ENCODE measurements at regions not wholly inside any gene's neighbourhood (a gene's known extent, or its start where the extent isn't known, plus 50 kb on each side); places are given as distances from the start of the nearest gene placed in this dataset.

- FAIRE-seq (no peak), DNase-seq (ENCODE audit: insufficient read length, low spot score) (no peak)
- no peak for TF ChIP-seq POLR2A (IDR thresholded peaks at IDR 0.05; ENCODE audit: low read depth, low read length)
Measured at GRCh38 chr14:101402936-101403660, 158.2 kb upstream of the DIO3 start.

GRCh38 chr14:101404426-101405170, 156.7 kb upstream of the DIO3 start:
- no peak for DNase-seq (ENCODE audit: insufficient read length, low spot score)
- no peak for TF ChIP-seq POLR2A (IDR thresholded peaks at IDR 0.05; ENCODE audit: low read depth, low read length)
- FAIRE-seq = no peak

DNA sequence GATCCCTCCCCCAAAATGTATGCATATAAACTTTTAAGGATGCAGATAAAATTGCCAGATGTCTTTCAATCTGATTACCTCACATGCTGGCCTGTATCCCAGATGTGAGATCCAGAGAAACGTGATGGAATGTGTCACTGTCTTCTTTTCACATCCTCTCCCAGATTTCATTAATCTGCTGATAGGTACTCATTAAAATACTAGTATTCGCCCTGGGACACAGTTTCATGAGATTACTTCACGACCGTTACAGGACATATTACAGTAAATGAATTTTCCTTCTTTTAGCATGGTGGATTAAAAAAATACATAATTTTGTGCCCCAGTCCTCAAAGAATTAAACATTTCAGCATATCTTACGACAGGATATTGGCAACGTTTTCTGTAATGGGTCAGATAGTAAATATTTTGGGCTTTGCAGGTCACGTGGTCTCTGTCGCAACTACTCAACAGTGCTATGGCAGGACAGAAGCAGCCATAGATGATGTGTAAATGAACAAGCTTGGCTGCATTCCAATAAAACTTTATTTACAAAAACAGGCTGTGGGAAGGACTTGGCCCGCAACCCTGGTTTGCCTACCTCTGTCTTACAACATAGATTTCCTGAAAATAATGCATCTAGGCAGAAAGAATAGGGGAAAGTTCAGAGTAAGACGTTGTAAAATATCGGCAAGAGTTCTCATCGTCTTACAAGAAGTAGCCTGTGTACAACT, 156.0 kb upstream of the DIO3 start:
- no peak for TF ChIP-seq POLR2A (IDR thresholded peaks at IDR 0.05; ENCODE audit: low read depth, low read length)
- no peak for FAIRE-seq
- DNase-seq (ENCODE audit: insufficient read length, low spot score) = no peak

- DNase-seq (ENCODE audit: insufficient read length, low spot score) (no peak), FAIRE-seq (no peak)
- no peak for TF ChIP-seq POLR2A (IDR thresholded peaks at IDR 0.05; ENCODE audit: low read depth, low read length)
Measured at GRCh38 chr14:101406921-101407320, 154.4 kb upstream of the DIO3 start.

DNA sequence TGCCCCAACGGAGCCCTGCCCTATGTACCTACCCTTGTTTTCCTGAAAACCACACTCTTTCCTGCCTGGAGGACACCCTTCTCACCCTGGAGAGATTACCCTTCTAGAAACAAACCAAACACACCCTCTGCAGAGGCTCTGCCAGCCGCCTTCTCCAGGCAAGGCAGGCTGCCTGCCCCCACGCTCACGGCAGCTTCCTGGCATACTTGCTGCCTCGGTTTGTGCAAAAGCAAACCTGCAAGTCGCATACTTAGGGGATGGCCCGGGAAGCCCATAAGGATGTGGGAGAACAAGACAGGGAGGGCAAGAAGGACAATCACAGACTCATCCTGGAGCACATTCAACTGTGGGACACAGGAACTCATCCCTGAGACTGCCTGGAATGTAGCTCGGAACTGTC, 154.0 kb upstream of the DIO3 start:
- TF ChIP-seq POLR2A (IDR thresholded peaks at IDR 0.05; ENCODE audit: low read depth, low read length) = no peak
- FAIRE-seq (no peak), DNase-seq (ENCODE audit: insufficient read length, low spot score) (no peak)

DNA sequence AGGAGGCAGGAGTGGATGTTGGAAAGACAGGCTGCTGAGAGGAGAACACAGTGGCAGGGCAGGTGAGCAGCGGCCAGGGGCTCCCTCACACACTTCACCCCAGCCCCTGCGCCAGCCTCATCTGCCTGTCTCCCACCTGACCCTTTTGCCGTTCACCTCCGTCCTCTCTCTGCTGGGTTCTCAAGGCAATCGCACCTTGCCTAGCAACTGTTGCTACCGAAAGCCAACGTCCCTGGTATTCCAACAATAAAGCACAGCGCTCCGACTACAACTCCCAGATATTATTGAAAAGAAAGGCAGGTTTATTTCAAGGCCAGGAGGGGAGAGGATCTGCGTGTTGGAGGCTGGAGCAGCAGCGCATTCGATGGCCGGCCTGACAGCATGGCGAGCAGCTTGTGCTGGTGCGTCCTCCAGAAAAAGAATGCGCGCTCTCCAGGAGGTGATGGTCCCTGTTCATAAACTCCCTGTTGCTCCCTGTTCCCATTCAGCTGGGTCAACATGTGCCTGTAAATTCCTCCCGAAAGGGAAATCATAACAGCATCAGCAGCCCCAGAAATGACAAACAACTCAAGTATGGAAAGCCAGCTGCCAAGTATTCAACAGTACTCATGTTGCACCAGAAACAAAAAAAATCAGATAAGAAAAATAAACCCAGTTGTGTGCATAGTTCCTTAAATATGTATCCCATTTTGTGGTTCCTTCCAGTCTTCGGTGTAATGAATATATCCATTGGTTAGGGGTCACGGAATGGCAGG, 153.0 kb upstream of the DIO3 start:
- TF ChIP-seq POLR2A (IDR thresholded peaks at IDR 0.05; ENCODE audit: low read depth, low read length) = no peak
- no peak for DNase-seq (ENCODE audit: insufficient read length, low spot score)
- FAIRE-seq = no peak

DNA sequence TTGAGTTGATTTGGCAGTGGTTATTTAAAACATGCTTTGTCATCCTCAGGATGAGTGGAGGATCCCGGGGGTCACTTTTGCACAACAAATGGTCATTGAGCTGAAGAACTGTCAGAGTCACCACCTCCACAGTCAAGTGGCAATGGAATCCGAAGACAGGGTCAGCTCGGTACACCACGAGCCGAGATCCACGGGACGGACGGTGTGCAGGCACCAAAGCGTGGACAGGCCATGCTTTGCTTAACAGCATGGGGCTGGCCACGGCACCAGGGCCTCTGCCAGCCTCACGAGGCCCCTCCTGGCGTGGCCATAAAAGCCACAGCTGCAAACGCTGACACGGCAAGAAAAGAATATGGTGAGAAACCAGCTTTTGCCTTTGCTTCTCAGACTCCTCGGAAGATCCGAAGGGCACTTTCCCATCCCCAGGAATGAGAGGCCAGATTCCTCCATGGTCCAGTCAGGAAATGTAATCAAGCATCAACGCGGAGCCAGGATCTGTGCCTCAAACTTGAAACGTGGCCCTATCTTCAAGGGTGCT, 152.2 kb upstream of the DIO3 start:
- DNase-seq (ENCODE audit: insufficient read length, low spot score) (no peak), FAIRE-seq (no peak)
- no peak for TF ChIP-seq POLR2A (IDR thresholded peaks at IDR 0.05; ENCODE audit: low read depth, low read length)

GRCh38 chr14:101410126-101410525, 151.2 kb upstream of the DIO3 start:
- FAIRE-seq (no peak), DNase-seq (ENCODE audit: insufficient read length, low spot score) (no peak)
- TF ChIP-seq POLR2A (IDR thresholded peaks at IDR 0.05; ENCODE audit: low read depth, low read length) = no peak

DNA sequence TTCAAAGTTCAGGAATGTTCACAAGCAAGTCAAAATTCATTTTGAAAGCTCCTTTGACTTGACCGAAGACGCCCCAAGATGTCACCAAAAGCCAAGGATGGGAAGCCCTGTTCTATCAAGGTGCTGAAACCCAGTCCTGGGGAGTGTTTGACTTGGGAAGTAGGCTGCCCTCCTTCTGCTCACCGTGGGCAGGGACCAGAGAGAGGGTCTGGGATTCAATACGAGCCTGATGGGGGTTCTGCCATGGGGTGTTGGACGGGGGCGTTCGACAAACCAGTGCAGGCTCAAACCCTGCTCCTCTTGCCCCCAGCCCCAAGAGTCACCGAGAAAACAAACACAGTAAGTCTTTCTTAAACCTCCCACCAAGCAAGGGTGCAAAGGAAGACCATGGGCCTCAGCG, 150.1 kb upstream of the DIO3 start:
- FAIRE-seq (no peak), DNase-seq (ENCODE audit: insufficient read length, low spot score) (no peak)
- no peak for TF ChIP-seq POLR2A (IDR thresholded peaks at IDR 0.05; ENCODE audit: low read depth, low read length)

DNA sequence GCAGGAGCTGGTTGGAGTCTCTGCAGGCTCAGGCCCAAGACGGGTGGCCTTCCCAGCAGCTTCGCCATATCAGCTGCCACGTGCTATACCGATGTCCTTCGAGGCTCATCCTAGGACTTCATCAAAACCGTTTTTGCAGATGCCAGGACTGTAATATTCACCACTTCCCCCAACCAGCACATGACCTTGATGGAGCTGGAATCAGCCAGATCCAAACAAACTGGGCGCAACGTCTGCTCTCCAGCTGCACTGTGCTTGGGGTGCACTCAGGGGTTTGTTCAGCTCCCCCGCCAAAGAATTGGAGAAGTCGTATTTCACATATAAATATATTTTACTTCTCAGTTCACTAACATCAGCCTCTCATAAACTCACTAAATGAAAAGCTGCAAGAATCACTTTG, 149.5 kb upstream of the DIO3 start:
- no peak for DNase-seq (ENCODE audit: insufficient read length, low spot score)
- FAIRE-seq = no peak
- TF ChIP-seq POLR2A (IDR thresholded peaks at IDR 0.05; ENCODE audit: low read depth, low read length) = no peak

GRCh38 chr14:101412739-101413138, 148.6 kb upstream of the DIO3 start:
- TF ChIP-seq POLR2A (IDR thresholded peaks at IDR 0.05; ENCODE audit: low read depth, low read length) = no peak
- FAIRE-seq = no peak
- no peak for DNase-seq (ENCODE audit: insufficient read length, low spot score)

DNA sequence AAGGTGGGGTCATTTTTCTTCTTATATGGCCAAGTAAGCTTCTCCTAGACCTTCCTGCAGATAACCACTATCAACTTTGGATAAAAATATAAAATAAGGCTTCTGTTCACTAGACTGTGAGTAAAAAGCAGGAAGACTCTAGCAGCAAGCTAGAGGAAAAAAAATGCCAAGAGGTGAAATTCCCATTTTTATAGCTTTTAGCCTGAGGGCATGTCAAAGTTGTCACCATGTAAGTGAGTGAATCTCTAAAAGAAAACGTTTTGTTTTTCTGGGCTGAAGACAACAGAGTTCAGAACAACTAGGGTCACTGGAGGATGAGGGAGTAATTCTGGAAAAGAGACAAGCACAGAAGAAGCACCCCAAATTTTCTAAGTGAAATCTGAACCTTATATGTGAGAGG, 143.9 kb upstream of the DIO3 start:
- TF ChIP-seq POLR2A (IDR thresholded peaks at IDR 0.05; ENCODE audit: low read depth, low read length) = no peak
- FAIRE-seq = no peak
- DNase-seq (ENCODE audit: insufficient read length, low spot score) = no peak

GRCh38 chr14:101418601-101419000, 142.7 kb upstream of the DIO3 start:
- no peak for TF ChIP-seq POLR2A (IDR thresholded peaks at IDR 0.05; ENCODE audit: low read depth, low read length)
- no peak for DNase-seq (ENCODE audit: insufficient read length, low spot score)
- no peak for FAIRE-seq

DNA sequence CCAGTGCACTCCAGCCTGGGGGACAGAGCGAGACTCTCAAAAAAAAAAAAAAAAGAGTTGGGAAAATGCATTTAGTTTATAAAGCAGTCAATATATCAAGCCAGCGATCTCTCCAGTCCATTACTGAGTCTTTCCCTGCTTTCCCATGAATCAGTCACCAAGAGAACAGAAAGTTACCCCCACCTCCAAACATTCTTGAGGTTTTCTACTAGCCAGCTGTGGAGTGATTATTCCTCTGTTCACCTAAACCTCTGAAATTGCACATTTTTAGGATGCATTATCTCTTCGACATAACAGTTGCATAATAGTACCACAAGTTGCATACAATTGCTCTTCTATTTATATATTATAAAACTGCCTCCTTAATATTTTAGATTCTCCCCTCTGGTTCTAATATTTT, 134.8 kb upstream of the DIO3 start:
- no peak for FAIRE-seq
- TF ChIP-seq POLR2A (IDR thresholded peaks at IDR 0.05; ENCODE audit: low read depth, low read length) = no peak
- no peak for DNase-seq (ENCODE audit: insufficient read length, low spot score)
